Astrocyte of the hippocampus (primary cell): ENCODE measurements at regions not wholly inside any gene's neighbourhood (a gene's known extent, or its start where the extent isn't known, plus 50 kb on each side); places are given as distances from the start of the nearest gene placed in this dataset.
A peak's percentile ranks its signal among the peaks of the same experiment; 100 is the strongest.

Experiments
- DNase-seq: peaks from one replicate; pipeline ENCODE4 v3.0.0; 2011; ENCODE audit warnings: low read depth, low spot score

- DNase-seq: no peak
Observed at GRCh38 chr2:64704161-64704560, 50.4 kb upstream of the SERTAD2 start.

- no peak for DNase-seq
Observed at GRCh38 chr2:64704996-64705395, 51.3 kb upstream of the SERTAD2 start.

GRCh38 chr2:64707276-64707675, 53.6 kb upstream of the SERTAD2 start:
- no peak for DNase-seq

DNA sequence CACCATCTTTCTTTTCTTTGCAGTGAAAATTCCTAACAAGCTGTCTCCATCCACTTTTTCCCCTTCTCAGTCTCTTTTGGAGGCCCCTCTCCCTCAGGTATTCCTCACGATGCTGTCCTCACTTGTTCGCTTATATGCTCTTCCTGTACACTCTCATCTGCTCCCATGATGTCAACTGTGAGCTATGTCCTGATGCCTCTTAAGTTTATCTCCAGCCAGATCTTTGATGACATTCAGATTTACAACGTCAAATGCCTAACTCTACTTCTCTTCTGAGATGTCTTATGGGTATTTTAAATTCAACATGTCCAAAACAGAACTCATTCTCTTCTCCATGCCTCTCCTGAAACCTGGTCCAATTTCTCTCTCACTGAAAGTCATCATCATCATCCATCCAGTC, 55.1 kb upstream of the SERTAD2 start:
- DNase-seq: no peak

GRCh38 chr2:64711252-64711800, 57.6 kb upstream of the SERTAD2 start:
- no peak for DNase-seq

- no peak for DNase-seq
Observed at GRCh38 chr2:64713686-64714085, 60.0 kb upstream of the SERTAD2 start.

GRCh38 chr2:64716569-64716968, 62.9 kb upstream of the SERTAD2 start:
- DNase-seq: no peak

DNA sequence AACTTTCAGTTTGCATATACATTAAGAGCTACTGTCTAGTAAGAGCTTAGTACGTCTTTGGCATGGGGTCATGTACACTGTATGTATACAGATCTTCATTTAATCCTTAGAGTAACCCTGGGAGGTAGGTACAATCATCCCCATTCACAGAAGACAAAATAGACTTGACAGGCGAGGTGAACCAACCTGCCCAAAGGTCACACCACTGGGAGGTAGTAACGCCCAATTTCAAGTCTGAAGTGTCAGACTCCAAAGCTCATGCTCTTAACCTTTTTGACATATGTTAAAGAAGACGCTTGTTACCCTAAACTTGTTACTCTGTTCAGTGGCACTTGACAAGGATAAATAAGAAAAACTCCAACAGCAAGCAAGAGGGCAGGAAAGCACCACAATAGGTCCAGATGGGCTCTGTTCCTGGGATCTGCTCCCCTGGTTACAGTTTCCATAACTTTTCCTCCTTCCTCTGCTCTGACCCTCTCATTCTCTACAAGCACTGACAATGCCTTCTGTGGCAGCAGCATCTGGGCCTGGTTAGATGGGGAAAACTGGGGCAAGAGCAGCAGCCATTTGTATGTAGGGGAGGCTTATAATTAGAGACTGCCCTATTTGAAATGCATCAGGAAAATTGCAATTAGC, 64.7 kb upstream of the SERTAD2 start:
- DNase-seq: no peak

DNA sequence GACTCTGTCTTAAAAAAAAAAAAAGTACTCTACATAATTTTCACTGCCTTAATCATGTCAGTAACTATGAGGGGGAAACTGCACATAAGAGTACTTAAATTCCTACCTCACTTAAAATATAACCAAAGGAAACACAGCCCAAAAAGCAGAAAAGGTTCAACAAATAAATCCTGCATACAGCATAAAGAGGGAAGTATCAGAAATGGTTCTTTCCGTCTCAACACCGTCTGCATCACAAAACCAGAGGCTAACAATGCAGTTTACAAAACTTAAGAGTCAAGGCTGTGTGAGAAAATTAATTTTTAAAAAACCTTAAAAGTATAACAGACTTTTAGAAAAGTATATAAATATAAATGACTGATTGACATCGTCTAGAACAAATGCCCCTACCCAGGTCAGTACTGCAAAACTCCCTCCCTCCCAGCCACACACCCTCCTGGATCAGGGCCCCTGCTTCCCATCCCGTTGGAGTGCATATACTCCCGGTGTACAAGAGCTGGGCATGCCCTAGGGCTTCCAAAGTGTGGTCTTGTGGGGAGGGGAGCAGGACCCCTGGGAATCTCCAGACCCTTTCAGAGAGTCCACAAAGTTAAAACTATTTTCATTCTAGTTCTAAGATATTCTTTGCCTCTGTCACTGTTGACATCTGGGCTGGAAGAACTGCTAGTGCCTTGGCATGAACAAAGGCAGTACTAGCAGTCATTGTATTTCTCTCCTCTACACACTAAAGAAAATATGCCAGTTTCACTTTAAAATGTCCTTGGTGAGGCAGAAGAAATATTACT, 67.0 kb upstream of the SERTAD2 start:
- DNase-seq: no peak

- DNase-seq: no peak
Observed at GRCh38 chr2:64721320-64721623, 67.6 kb upstream of the SERTAD2 start.

GRCh38 chr2:64722291-64723044, 68.8 kb upstream of the SERTAD2 start:
- DNase-seq: no peak

- no peak for DNase-seq
Observed at GRCh38 chr2:64727013-64727767, 73.5 kb upstream of the SERTAD2 start.

GRCh38 chr2:64727843-64728463, 74.2 kb upstream of the SERTAD2 start:
- DNase-seq: peak; percentile 21

DNA sequence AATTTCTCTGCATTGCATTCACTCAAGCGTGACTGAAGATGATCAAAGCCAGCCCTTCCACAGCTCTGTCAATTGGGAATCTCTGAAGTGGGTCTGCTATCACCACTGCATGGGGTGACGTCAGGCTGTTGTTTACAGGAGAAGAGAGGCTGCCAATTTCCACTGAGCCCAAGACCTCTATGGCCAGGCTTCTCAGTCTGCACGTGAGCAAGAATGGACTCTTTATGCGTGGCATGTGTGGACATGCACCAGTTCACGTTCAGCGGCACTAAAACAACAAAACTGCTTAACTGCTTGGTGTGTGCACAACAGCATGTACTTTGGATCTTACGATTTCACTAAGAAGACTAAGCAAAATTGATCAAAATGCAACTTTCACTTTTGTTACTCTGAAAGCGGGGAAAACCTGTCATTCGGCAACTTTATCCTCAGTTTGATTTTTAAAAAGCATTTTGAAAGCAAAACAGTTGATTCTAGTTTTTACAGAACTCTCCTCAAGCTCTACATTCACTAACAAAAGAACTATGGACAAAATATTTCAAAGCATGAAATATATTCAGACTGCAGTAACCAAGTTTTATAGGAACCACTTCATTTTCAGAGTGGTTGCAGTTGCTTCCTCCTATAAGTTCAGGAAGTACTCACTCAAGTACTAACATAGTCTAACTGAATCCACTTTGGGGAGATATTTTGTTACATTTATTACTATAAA, 77.0 kb upstream of the SERTAD2 start:
- peak; percentile 86 for DNase-seq

DNA sequence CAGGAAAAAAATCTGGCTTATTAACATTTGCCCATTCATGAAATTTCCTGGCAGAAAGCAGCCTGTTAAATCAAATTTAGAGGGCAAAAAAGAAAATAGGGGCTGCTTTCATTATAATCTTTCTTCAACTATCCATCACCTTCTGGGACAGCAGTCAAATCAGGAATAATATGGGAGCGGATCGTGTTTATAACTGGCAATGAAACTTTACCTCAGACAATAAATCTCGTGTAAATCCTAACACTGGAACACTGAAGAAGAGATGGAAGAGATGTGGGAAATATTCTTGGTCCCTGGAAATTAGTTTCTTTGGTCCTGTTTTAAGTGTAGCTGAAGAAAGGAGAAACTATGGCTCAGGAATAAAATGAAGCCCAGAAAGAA, 77.5 kb upstream of the SERTAD2 start:
- no peak for DNase-seq

- DNase-seq: no peak
Observed at GRCh38 chr2:64731746-64732145, 78.0 kb upstream of the SERTAD2 start.

- DNase-seq: no peak
Observed at GRCh38 chr2:64732146-64732545, 78.4 kb upstream of the SERTAD2 start.

DNA sequence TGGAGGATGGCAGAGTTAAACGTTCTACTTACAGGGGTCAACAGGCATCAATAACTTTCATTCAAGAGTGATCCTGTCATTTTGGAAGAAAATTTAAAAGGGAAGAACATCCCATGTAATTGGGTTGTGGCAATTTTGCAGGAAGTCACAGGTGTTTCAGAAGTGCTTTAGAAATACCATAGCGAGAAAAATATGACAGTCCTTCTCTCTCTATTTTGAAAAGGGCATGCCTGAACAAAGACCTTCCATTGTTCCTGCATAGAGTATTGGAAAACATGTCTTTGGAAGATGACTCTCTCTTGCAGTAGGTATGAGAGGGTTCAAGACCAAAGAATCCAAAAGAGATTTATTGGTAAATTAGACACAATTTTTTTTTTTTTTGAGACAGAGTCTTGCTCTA, 81.8 kb upstream of the SERTAD2 start:
- no peak for DNase-seq

- DNase-seq: peak; percentile 24
Observed at GRCh38 chr2:64737547-64737946, 83.8 kb upstream of the SERTAD2 start.

GRCh38 chr2:64738026-64738425, 84.3 kb upstream of the SERTAD2 start:
- no peak for DNase-seq

DNA sequence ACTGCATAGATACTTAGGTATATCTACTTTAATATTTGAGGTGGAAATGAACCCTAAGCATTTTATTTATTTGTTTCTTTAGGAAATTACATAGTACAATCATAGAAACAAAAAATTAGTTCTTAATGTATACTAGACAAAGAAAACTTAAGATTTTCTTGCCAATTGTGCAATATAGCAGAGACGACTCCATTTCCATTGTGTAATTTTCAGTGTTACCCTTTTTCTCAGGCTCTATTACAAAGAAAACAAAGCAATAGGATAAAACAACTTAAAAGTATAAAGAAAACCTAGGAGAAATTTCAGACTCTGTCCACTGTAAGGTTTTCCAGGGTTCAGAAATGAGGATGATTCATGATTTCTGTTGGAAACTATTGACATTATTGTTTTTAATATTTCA, 89.0 kb upstream of the SERTAD2 start:
- no peak for DNase-seq
